ENCODE measurements at regions not wholly inside any gene's neighbourhood (a gene's known extent, or its start where the extent isn't known, plus 50 kb on each side); places are given as distances from the start of the nearest gene placed in this dataset.

GRCh38 chr2:126385983-126386382, 270.0 kb upstream of the GYPC start:
- TF ChIP-seq, protein P1, sequence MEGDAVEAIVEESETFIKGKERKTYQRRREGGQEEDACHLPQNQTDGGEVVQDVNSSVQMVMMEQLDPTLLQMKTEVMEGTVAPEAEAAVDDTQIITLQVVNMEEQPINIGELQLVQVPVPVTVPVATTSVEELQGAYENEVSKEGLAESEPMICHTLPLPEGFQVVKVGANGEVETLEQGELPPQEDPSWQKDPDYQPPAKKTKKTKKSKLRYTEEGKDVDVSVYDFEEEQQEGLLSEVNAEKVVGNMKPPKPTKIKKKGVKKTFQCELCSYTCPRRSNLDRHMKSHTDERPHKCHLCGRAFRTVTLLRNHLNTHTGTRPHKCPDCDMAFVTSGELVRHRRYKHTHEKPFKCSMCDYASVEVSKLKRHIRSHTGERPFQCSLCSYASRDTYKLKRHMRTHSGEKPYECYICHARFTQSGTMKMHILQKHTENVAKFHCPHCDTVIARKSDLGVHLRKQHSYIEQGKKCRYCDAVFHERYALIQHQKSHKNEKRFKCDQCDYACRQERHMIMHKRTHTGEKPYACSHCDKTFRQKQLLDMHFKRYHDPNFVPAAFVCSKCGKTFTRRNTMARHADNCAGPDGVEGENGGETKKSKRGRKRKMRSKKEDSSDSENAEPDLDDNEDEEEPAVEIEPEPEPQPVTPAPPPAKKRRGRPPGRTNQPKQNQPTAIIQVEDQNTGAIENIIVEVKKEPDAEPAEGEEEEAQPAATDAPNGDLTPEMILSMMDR (IDR thresholded peaks at IDR 0.05): no peak
- no peak for TF ChIP-seq ARID4B (CRISPR knock-in tag; IDR thresholded peaks at IDR 0.05; ENCODE audit: borderline replicate concordance)

Data from WTC11 (cell line).